ENCODE measurements at regions not wholly inside any gene's neighbourhood (a gene's known extent, or its start where the extent isn't known, plus 50 kb on each side); places are given as distances from the start of the nearest gene placed in this dataset.

DNA sequence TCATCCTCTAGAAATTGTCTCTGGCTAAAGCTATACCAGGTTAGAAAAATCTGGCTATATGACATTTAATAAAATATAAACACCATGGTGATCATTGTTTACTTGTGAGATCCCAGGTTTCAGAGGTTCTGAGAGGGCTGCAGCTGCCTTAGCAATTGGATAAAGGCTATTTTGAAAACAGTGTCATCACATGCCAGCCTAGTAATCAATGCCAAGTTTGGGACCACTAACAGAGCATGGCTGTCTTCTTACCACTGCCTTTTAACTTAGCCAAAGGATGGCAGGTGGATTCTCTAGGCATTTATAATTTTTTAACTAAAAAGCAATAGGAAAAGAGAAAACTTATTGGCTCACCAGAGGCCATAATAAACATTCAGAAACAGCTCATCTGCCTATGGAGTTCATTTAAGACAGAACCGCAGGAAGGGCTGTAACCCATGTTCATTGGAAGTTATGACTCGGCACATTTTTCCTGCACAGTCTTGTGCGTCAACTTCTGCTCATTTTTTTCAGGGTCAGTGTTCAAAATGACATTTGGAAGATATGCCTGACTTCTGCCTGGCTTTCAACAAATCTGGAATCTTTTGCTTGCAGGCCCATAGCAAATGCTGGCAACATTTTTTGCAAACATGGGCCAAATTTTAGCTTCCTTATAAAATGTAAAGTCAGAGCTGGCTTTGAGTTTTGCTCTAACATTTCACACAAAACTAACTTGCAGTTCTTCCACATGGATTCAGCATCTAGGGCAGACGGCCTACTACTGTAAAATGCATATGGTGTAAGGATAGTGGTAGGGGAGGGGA, 476.0 kb upstream of the TBL1XR1 start:
- Histone ChIP-seq H3K4me3 (no peak overlapping the region), H3K9me3 (no peaks in the 10 kb centered on the region), H3K4me1 (no peaks in the 10 kb centered on the region), H3K36me3 (no peaks in the 10 kb centered on the region), H3K27me3 (no peaks in the 10 kb centered on the region), H3K27ac (no peak overlapping the region)
- DNase-seq (ENCODE audit: low spot score in 2 of 2): no peak
- intact Hi-C loops (cut with DNase I; ENCODE audit: low total_unique reads): no loop called here
- no peak for TF ChIP-seq POLR2A (IDR thresholded peaks at IDR 0.05)
- TF ChIP-seq POLR2AphosphoS5 (IDR thresholded peaks at IDR 0.05): no peak
- no peak for TF ChIP-seq CTCF (IDR thresholded peaks at IDR 0.05)

DNA sequence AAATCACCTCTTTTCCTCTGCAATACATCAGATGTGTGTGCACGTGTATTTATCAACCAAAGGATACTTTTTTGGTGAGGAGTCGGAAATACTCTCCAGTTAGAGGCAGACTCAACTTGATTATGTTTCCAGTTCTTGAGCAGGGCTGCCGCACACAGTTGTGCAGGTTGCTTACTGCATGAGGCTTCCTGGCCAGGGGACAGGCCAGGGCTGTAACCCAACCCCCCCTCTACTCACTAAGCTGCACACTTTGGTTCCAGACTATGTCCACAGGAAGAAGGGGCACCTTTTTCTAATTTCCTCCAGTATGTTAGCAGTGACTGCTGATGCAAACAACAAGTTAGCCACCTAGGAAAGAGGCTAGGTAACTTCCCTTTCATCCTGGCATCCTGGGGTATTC, 476.9 kb upstream of the TBL1XR1 start:
- no peak for DNase-seq (ENCODE audit: low spot score in 2 of 2)

GRCh38 chr3:177676148-177676547, 478.9 kb upstream of the TBL1XR1 start:
- Histone ChIP-seq H3K9me3 (no peaks in the 10 kb centered on the region), H3K27ac (no peak overlapping the region), H3K36me3 (no peaks in the 10 kb centered on the region), H3K4me1 (no peaks in the 10 kb centered on the region), H3K27me3 (no peaks in the 10 kb centered on the region), H3K4me3 (no peak overlapping the region)
- TF ChIP-seq POLR2A (IDR thresholded peaks at IDR 0.05): no peak
- TF ChIP-seq POLR2AphosphoS5 (IDR thresholded peaks at IDR 0.05): no peak
- no peak for TF ChIP-seq CTCF (IDR thresholded peaks at IDR 0.05)
- intact Hi-C loops (cut with DNase I; ENCODE audit: low total_unique reads): no loop called here
- DNase-seq (ENCODE audit: low spot score in 2 of 2): no peak

More for the DNA sequence above, 476.9 kb upstream of the TBL1XR1 start:
- H3K27ac ChIP-seq: no peak overlapping the region
- TF ChIP-seq POLR2AphosphoS5 (IDR thresholded peaks at IDR 0.05): no peak
- no peak for TF ChIP-seq POLR2A (IDR thresholded peaks at IDR 0.05)
- no peak for TF ChIP-seq CTCF (IDR thresholded peaks at IDR 0.05)
- no peaks in the 10 kb centered on the region for H3K27me3 ChIP-seq
- H3K36me3 ChIP-seq: no peaks in the 10 kb centered on the region
- H3K4me1 ChIP-seq: no peaks in the 10 kb centered on the region
- H3K9me3 ChIP-seq: no peaks in the 10 kb centered on the region
- intact Hi-C loops (cut with DNase I; ENCODE audit: low total_unique reads): no loop called here
- no peak overlapping the region for H3K4me3 ChIP-seq

DNA sequence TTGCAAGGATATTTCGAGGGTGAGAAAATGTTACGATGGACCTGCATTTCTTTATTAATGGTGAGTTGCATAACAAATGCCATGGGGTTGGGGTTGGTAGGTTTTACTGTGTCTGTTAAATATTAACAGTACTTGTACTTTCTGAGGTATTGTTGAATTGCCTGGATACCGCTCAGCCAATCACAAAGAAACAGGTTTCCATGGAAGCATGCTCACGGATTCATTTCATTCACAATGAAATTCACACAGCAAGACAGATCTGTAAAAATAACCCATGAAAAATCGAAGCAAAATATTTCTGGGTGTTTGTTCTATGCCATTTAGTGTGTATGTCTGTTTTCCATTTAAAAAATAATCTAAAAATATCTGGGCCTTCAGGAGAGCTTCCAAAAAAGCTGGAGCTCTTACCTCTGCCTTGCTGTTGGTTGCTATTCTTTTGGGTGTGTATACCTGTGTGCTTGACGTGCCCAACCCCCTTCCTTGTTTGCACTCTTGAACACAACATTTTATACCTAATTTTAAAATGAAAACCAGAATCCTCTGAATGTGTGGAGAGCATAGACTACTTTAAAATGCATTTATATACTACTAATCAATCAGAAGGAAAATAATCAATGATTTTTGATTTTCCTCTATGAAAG, 479.8 kb upstream of the TBL1XR1 start:
- no peaks in the 10 kb centered on the region for H3K36me3 ChIP-seq
- no peaks in the 10 kb centered on the region for H3K27me3 ChIP-seq
- H3K9me3 ChIP-seq: no peaks in the 10 kb centered on the region
- intact Hi-C loops (cut with DNase I; ENCODE audit: low total_unique reads): no loop called here
- H3K4me1 ChIP-seq: no peaks in the 10 kb centered on the region
- TF ChIP-seq CTCF (IDR thresholded peaks at IDR 0.05) (no peak), POLR2AphosphoS5 (IDR thresholded peaks at IDR 0.05) (no peak), POLR2A (IDR thresholded peaks at IDR 0.05) (no peak)
- no peak overlapping the region for H3K4me3 ChIP-seq
- DNase-seq (ENCODE audit: low spot score in 2 of 2): no peak
- no peak overlapping the region for H3K27ac ChIP-seq

Measured in breast epithelium (tissue), 4 donors.